PC-9 (cell line): ENCODE measurements at regions not wholly inside any gene's neighbourhood (a gene's known extent, or its start where the extent isn't known, plus 50 kb on each side); places are given as distances from the start of the nearest gene placed in this dataset.

Source experiments
- BruUV-seq: library from RNA; stranded (reverse); fragments of 400-500 nt; replicated peaks from 2 replicates; lab custom pipeline; 2021; lab: Mats Ljungman, UMichigan
- CTCF ChIA-PET: fragments of 300-600 bp; sonication (Branson Sonifier 250); formaldehyde crosslinking; loops from one replicate; lab custom pipeline; 2022; ENCODE audit warnings: antibody characterized with exemption; lab: Charles Lee
- POLR2A ChIA-PET: fragments of 300-600 bp; sonication (Branson Sonifier 250); formaldehyde crosslinking; loops from one replicate; lab custom pipeline; 2022; ENCODE audit warnings: antibody characterized with exemption; ENCODE audit not compliant: unreplicated experiment; lab: Charles Lee
- DNase-seq, 2 experiments: peaks; one replicate each; pipeline versions ENCODE4 v3.0.0 to v3.0.0-alpha.2; 2015 to 2022; ENCODE audit warnings: mixed read lengths in 1 of 2
- H2AFZ ChIP-seq: fragments of 200-600 bp; sonication (generic); 2 replicates; pipeline ENCODE4 v1.8.1; 2017; ENCODE audit warnings: antibody characterized with exemption
- H3F3A ChIP-seq: fragments of 200-600 bp; sonication (generic); 2 replicates; pipeline ENCODE4 v1.8.1; 2017; ENCODE audit warnings: antibody characterized with exemption, mild to moderate bottlenecking, low read depth; ENCODE audit not compliant: insufficient read depth
- H3K27ac ChIP-seq: fragments of 200-600 bp; sonication (generic); 2 replicates; pipeline ENCODE4 v1.6.1; 2016; ENCODE audit warnings: mixed run types
- H3K27me3 ChIP-seq: fragments of 200-600 bp; sonication (generic); 2 replicates; pipeline ENCODE4 v1.6.1; 2016; ENCODE audit warnings: low read depth, mixed run types; ENCODE audit not compliant: insufficient read depth
- H3K36me3 ChIP-seq: fragments of 200-600 bp; sonication (generic); 2 replicates; pipeline ENCODE4 v1.6.1; 2016; ENCODE audit warnings: low read depth, mixed run types
- H3K4me1 ChIP-seq: fragments of 200-600 bp; sonication (generic); replicated peaks from 2 replicates; pipeline ENCODE4 v1.6.1; 2016; ENCODE audit warnings: mixed run types; ENCODE audit not compliant: insufficient read depth
- H3K4me2 ChIP-seq: fragments of 200-600 bp; sonication (generic); 2 replicates; pipeline ENCODE4 v1.6.1; 2017; ENCODE audit warnings: mixed run types
- H3K4me3 ChIP-seq: fragments of 200-600 bp; sonication (generic); 2 replicates; pipeline ENCODE4 v1.6.1; 2016; ENCODE audit warnings: mixed run types
- H3K79me2 ChIP-seq: fragments of 200-600 bp; sonication (generic); 2 replicates; pipeline ENCODE4 v1.6.1; 2017; ENCODE audit warnings: low read depth, mixed run types
- H3K9me2 ChIP-seq: fragments of 200-600 bp; sonication (generic); 2 replicates; pipeline ENCODE4 v1.8.1; 2017; ENCODE audit warnings: mild to moderate bottlenecking; ENCODE audit not compliant: insufficient read depth
- H3K9me3 ChIP-seq: fragments of 200-600 bp; sonication (generic); 2 replicates; pipeline ENCODE4 v1.8.1; 2016; ENCODE audit warnings: low read depth; ENCODE audit not compliant: insufficient read depth
- H4K20me1 ChIP-seq: fragments of 200-600 bp; sonication (generic); 2 replicates; pipeline ENCODE4 v1.8.1; 2017; ENCODE audit not compliant: insufficient read depth
- CTCF ChIP-seq: fragments of 200-600 bp; sonication (generic); conservative IDR thresholded peaks from 2 replicates; pipeline ENCODE4 v1.6.1; 2017; ENCODE audit warnings: mixed run types, antibody characterized with exemption, mild to moderate bottlenecking, moderate library complexity
- EZH2 ChIP-seq: fragments of 200-600 bp; sonication (generic); IDR thresholded peaks from 2 replicates; pipeline ENCODE4 v1.8.0; 2017; ENCODE audit warnings: antibody characterized with exemption, low read depth
- intact Hi-C: fragments of 100-400 bp; cut with micrococcal nuclease; formaldehyde crosslinking; loops from one replicate; pipeline ENCODE4 v1.10.0; 2022; ENCODE audit not compliant: unreplicated experiment

- H3K27me3 ChIP-seq = no peaks in the 10 kb centered on the region
- H3K9me2 ChIP-seq = no peaks in the 10 kb centered on the region
- no peak overlapping the region for H3K4me2 ChIP-seq
- H3K36me3 ChIP-seq = no peaks in the 10 kb centered on the region
- no peaks in the 10 kb centered on the region for H3K79me2 ChIP-seq
- H3K27ac ChIP-seq = no peak overlapping the region
- no peaks in the 10 kb centered on the region for H3K4me1 ChIP-seq
- no peak overlapping the region for H3K4me3 ChIP-seq
- H2AFZ ChIP-seq = no peak overlapping the region
- no peaks in the 10 kb centered on the region for H3F3A ChIP-seq
- BruUV-seq = no TSS peak
- no peak for TF ChIP-seq EZH2
- TF ChIP-seq CTCF = peak; percentile 20; the same call in 1 of the 2 replicates
- no peaks in the 10 kb centered on the region for H3K9me3 ChIP-seq
- POLR2A ChIA-PET = no interaction called here
- CTCF ChIA-PET = no interaction called here
- H4K20me1 ChIP-seq = no peaks in the 10 kb centered on the region
- DNase-seq = no peak
- intact Hi-C loops = no loop called here
Observed at GRCh38 chr7:35508623-35509400, 186.1 kb downstream of the HERPUD2 start.

GRCh38 chr7:35505066-35505465 lies 189.9 kb downstream of the HERPUD2 start:
- no peaks in the 10 kb centered on the region for H3F3A ChIP-seq
- no peaks in the 10 kb centered on the region for H3K79me2 ChIP-seq
- H3K36me3 ChIP-seq = no peaks in the 10 kb centered on the region
- no peak for TF ChIP-seq EZH2
- TF ChIP-seq CTCF = no peak
- no peaks in the 10 kb centered on the region for H4K20me1 ChIP-seq
- no peak for DNase-seq
- H2AFZ ChIP-seq = peak overlapping the region; percentile 15; the same call in 1 of the 2 replicates
- no peaks in the 10 kb centered on the region for H3K9me2 ChIP-seq
- no peak overlapping the region for H3K4me3 ChIP-seq
- H3K4me2 ChIP-seq = no peak overlapping the region
- no peaks in the 10 kb centered on the region for H3K4me1 ChIP-seq
- H3K27me3 ChIP-seq = no peaks in the 10 kb centered on the region
- ChIA-PET POLR2A (no interaction called here), CTCF (no interaction called here)
- H3K27ac ChIP-seq = no peak overlapping the region
- no TSS peak for BruUV-seq
- intact Hi-C loops = no loop called here
- no peaks in the 10 kb centered on the region for H3K9me3 ChIP-seq

GRCh38 chr7:35504365-35504764 lies 190.6 kb downstream of the HERPUD2 start:
- BruUV-seq = no TSS peak
- H3K9me3 ChIP-seq = no peaks in the 10 kb centered on the region
- H3K4me3 ChIP-seq = no peak overlapping the region
- ChIA-PET CTCF (no interaction called here), POLR2A (no interaction called here)
- no peaks in the 10 kb centered on the region for H3K4me1 ChIP-seq
- no peak for DNase-seq
- intact Hi-C loops = no loop called here
- no peaks in the 10 kb centered on the region; the same call in 1 of the 2 replicates for H3K27me3 ChIP-seq
- H3K36me3 ChIP-seq = no peaks in the 10 kb centered on the region
- H4K20me1 ChIP-seq = no peaks in the 10 kb centered on the region
- H3K9me2 ChIP-seq = no peaks in the 10 kb centered on the region
- no peak overlapping the region for H2AFZ ChIP-seq
- H3K27ac ChIP-seq = no peak overlapping the region
- H3F3A ChIP-seq = no peaks in the 10 kb centered on the region
- H3K4me2 ChIP-seq = no peak overlapping the region
- H3K79me2 ChIP-seq = no peaks in the 10 kb centered on the region
- TF ChIP-seq EZH2 = no peak
- no peak for TF ChIP-seq CTCF
